ENCODE measurements at regions not wholly inside any gene's neighbourhood (a gene's known extent, or its start where the extent isn't known, plus 50 kb on each side); places are given as distances from the start of the nearest gene placed in this dataset.

- TF ChIP-seq, protein P1, sequence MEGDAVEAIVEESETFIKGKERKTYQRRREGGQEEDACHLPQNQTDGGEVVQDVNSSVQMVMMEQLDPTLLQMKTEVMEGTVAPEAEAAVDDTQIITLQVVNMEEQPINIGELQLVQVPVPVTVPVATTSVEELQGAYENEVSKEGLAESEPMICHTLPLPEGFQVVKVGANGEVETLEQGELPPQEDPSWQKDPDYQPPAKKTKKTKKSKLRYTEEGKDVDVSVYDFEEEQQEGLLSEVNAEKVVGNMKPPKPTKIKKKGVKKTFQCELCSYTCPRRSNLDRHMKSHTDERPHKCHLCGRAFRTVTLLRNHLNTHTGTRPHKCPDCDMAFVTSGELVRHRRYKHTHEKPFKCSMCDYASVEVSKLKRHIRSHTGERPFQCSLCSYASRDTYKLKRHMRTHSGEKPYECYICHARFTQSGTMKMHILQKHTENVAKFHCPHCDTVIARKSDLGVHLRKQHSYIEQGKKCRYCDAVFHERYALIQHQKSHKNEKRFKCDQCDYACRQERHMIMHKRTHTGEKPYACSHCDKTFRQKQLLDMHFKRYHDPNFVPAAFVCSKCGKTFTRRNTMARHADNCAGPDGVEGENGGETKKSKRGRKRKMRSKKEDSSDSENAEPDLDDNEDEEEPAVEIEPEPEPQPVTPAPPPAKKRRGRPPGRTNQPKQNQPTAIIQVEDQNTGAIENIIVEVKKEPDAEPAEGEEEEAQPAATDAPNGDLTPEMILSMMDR (conservative IDR thresholded peaks at IDR 0.05; ENCODE audit: low read depth, low read length) = no peak
- no peak for TF ChIP-seq EZH2 (IDR thresholded peaks at IDR 0.05; ENCODE audit: borderline replicate concordance, low read depth, low read length, poor library complexity, severe bottlenecking)
These were observed 581.7 kb downstream of the CSNK1G3 start for GRCh38 chr5:124093658-124094057.
